ENCODE measurements at regions not wholly inside any gene's neighbourhood (a gene's known extent, or its start where the extent isn't known, plus 50 kb on each side); places are given as distances from the start of the nearest gene placed in this dataset.

- TF ChIP-seq CTCF (IDR thresholded peaks at IDR 0.05) (no peak), POLR2AphosphoS5 (IDR thresholded peaks at IDR 0.05) (no peak)
These were observed 654.9 kb upstream of the KCNMB2 start for GRCh38 chr3:177881351-177881750.
